ENCODE measurements at regions not wholly inside any gene's neighbourhood (a gene's known extent, or its start where the extent isn't known, plus 50 kb on each side); places are given as distances from the start of the nearest gene placed in this dataset.

DNA sequence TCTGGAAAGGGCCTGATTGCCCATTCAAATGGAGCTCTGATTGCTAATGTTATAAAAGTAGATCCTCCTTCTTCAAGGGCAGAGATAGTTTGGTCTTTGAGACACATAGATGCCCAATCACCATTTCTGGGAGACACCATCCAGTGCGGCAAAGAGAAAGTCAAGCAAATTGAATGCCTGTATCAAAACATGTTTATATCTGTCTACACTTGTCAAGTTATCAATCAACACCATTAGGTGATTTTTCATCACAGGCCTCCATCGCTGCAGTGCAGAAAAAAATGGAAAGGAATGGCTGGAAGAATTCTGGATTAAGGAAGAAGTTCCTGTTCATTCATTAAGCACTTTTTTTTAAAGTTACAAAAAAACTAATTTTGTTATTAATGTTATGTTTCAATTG, 54.8 kb upstream of the ZFP64 start:
- intact Hi-C loops (cut with micrococcal nuclease) = no loop called here
- H3K79me2 ChIP-seq (ENCODE audit: insufficient read depth, low read length) = no peaks in the 10 kb centered on the region
- H3K4me2 ChIP-seq (ENCODE audit: low read length) = no peak overlapping the region
- no peaks in the 10 kb centered on the region for H3K27me3 ChIP-seq (ENCODE audit: insufficient read depth, low read length)
- H3K4me1 ChIP-seq (ENCODE audit: control insufficient read depth in 1 of 2, insufficient read depth in 2 of 2, low read length in 2 of 2) = no peaks in the 10 kb centered on the region
- no peak for ATAC-seq
- ChIA-PET CTCF (no interaction called here), POLR2A (interaction anchor here (0.6 kb wide), 1 partner anchor 24 kb away, joined by 3 read pairs; no protein-coding TSS in a partner anchor), RAD21 (ENCODE audit: low non-redundant PET in 1 of 2, low total read pairs in 2 of 2, uncharacterized antibody in 2 of 2, unreplicated experiment in 2 of 2) (no interaction called here)
- no peak overlapping the region for H3K27ac ChIP-seq (ENCODE audit: low read depth, low read length)
- H3K9me2 ChIP-seq (ENCODE audit: insufficient read depth) = no peaks in the 10 kb centered on the region
- BruUV-seq (replicated peaks) = no TSS peak
- H3K4me3 ChIP-seq (replicated peaks in 1 of 2; ENCODE audit: low read depth in 1 of 2, low read length in 2 of 2) = no peak overlapping the region
- DNase-seq (ENCODE audit: low read depth, low spot score) = no peak
- no peak overlapping the region for H2AFZ ChIP-seq (ENCODE audit: low read depth, low read length, poor library complexity, severe bottlenecking)
- no peaks in the 10 kb centered on the region for H3K9me3 ChIP-seq (ENCODE audit: control insufficient read depth in 1 of 2, insufficient read depth in 1 of 2, low read depth in 1 of 2, low read length in 2 of 2)
- H3K9ac ChIP-seq (ENCODE audit: low read length) = no peak overlapping the region
- TF ChIP-seq ZNF274 (IDR thresholded peaks at IDR 0.05; ENCODE audit: low read depth, low read length) (no peak), CBX3 (IDR thresholded peaks at IDR 0.05; ENCODE audit: low read depth) (no peak), CEBPB (IDR thresholded peaks at IDR 0.05; ENCODE audit: low read depth) (no peak), ZFX (IDR thresholded peaks at IDR 0.05) (no peak), FOSL1 (IDR thresholded peaks at IDR 0.05; ENCODE audit: low read depth) (no peak)
- TF ChIP-seq, protein P1, sequence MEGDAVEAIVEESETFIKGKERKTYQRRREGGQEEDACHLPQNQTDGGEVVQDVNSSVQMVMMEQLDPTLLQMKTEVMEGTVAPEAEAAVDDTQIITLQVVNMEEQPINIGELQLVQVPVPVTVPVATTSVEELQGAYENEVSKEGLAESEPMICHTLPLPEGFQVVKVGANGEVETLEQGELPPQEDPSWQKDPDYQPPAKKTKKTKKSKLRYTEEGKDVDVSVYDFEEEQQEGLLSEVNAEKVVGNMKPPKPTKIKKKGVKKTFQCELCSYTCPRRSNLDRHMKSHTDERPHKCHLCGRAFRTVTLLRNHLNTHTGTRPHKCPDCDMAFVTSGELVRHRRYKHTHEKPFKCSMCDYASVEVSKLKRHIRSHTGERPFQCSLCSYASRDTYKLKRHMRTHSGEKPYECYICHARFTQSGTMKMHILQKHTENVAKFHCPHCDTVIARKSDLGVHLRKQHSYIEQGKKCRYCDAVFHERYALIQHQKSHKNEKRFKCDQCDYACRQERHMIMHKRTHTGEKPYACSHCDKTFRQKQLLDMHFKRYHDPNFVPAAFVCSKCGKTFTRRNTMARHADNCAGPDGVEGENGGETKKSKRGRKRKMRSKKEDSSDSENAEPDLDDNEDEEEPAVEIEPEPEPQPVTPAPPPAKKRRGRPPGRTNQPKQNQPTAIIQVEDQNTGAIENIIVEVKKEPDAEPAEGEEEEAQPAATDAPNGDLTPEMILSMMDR (IDR thresholded peaks at IDR 0.05 in 2 of 3, conservative IDR thresholded peaks at IDR 0.05 in 1 of 3; ENCODE audit: borderline replicate concordance in 1 of 3, insufficient read depth in 1 of 3, low read depth in 2 of 3, low read length in 2 of 3) = no peak
- H4K20me1 ChIP-seq (ENCODE audit: insufficient read depth) = no peaks in the 10 kb centered on the region
- no peaks in the 10 kb centered on the region for H3K36me3 ChIP-seq (ENCODE audit: control insufficient read depth in 1 of 2, insufficient read depth in 2 of 2, low read length in 2 of 2)

DNA sequence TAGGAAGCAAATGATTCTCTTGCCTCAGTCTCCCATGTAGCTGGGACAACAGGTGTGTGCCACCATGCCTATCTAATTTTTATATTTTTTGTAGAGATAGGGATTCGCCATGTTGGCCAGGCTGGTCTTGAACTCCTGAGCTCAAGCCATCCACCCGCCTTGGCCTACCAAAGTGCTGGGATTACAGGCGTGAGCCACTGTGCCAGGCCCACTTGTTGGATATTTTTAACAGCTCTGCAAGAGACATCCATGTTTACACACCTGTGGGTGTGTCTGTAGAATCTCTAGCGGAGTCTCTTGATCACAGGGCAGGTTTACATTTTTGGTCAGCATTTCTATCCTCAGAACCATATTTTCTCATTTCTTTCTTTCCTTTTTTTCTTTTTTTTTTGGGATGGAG, 53.1 kb upstream of the ZFP64 start:
- no peak for DNase-seq (ENCODE audit: low read depth, low spot score)
- intact Hi-C loops (cut with micrococcal nuclease) = loop anchor here (5.0 kb wide), 1 partner anchor 133 kb away; no protein-coding TSS in a partner anchor
- no peak for ATAC-seq
- TF ChIP-seq ZNF274 (IDR thresholded peaks at IDR 0.05; ENCODE audit: low read depth, low read length) (no peak), YY1 (IDR thresholded peaks at IDR 0.05; ENCODE audit: extremely low read depth, insufficient replicate concordance, low read depth, low read length) (no peak), FOSL1 (IDR thresholded peaks at IDR 0.05; ENCODE audit: low read depth) (no peak), EGR1 (IDR thresholded peaks at IDR 0.05; ENCODE audit: low read depth) (no peak), CEBPB (IDR thresholded peaks at IDR 0.05; ENCODE audit: low read depth) (no peak), EZH2 (IDR thresholded peaks at IDR 0.05) (no peak), RAD21 (IDR thresholded peaks at IDR 0.05; ENCODE audit: low read depth) (no peak), SP1 (IDR thresholded peaks at IDR 0.05; ENCODE audit: low read depth) (no peak), SIN3A (IDR thresholded peaks at IDR 0.05; ENCODE audit: low read depth) (no peak), CBX3 (IDR thresholded peaks at IDR 0.05; ENCODE audit: low read depth) (no peak), JUND (IDR thresholded peaks at IDR 0.05) (no peak), SRF (IDR thresholded peaks at IDR 0.05; ENCODE audit: low read depth) (no peak), TCF7L2 (IDR thresholded peaks at IDR 0.05; ENCODE audit: borderline replicate concordance, extremely low read depth, insufficient read depth, insufficient read length) (no peak), ZFX (IDR thresholded peaks at IDR 0.05) (no peak)
- TF ChIP-seq, protein P2, sequence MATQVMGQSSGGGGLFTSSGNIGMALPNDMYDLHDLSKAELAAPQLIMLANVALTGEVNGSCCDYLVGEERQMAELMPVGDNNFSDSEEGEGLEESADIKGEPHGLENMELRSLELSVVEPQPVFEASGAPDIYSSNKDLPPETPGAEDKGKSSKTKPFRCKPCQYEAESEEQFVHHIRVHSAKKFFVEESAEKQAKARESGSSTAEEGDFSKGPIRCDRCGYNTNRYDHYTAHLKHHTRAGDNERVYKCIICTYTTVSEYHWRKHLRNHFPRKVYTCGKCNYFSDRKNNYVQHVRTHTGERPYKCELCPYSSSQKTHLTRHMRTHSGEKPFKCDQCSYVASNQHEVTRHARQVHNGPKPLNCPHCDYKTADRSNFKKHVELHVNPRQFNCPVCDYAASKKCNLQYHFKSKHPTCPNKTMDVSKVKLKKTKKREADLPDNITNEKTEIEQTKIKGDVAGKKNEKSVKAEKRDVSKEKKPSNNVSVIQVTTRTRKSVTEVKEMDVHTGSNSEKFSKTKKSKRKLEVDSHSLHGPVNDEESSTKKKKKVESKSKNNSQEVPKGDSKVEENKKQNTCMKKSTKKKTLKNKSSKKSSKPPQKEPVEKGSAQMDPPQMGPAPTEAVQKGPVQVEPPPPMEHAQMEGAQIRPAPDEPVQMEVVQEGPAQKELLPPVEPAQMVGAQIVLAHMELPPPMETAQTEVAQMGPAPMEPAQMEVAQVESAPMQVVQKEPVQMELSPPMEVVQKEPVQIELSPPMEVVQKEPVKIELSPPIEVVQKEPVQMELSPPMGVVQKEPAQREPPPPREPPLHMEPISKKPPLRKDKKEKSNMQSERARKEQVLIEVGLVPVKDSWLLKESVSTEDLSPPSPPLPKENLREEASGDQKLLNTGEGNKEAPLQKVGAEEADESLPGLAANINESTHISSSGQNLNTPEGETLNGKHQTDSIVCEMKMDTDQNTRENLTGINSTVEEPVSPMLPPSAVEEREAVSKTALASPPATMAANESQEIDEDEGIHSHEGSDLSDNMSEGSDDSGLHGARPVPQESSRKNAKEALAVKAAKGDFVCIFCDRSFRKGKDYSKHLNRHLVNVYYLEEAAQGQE (IDR thresholded peaks at IDR 0.05; ENCODE audit: low read depth) = no peak

More for the DNA sequence above, 53.1 kb upstream of the ZFP64 start:
- Histone ChIP-seq H3K4me2 (ENCODE audit: low read length) (no peak overlapping the region), H2AFZ (ENCODE audit: low read depth, low read length, poor library complexity, severe bottlenecking) (no peak overlapping the region), H3K9ac (ENCODE audit: low read length) (no peak overlapping the region), H4K20me1 (ENCODE audit: insufficient read depth) (no peaks in the 10 kb centered on the region), H3K36me3 (ENCODE audit: control insufficient read depth in 1 of 2, insufficient read depth in 2 of 2, low read length in 2 of 2) (no peaks in the 10 kb centered on the region), H3K9me3 (ENCODE audit: control insufficient read depth in 1 of 2, insufficient read depth in 1 of 2, low read depth in 1 of 2, low read length in 2 of 2) (no peaks in the 10 kb centered on the region; a peak in 1 of 4 replicates), H3K4me1 (ENCODE audit: control insufficient read depth in 1 of 2, insufficient read depth in 2 of 2, low read length in 2 of 2) (no peaks in the 10 kb centered on the region), H3K9me2 (ENCODE audit: insufficient read depth) (no peaks in the 10 kb centered on the region), H3K79me2 (ENCODE audit: insufficient read depth, low read length) (no peaks in the 10 kb centered on the region), H3K27me3 (ENCODE audit: insufficient read depth, low read length) (no peaks in the 10 kb centered on the region), H3K4me3 (replicated peaks in 1 of 2; ENCODE audit: low read depth in 1 of 2, low read length in 2 of 2) (no peak overlapping the region), H3K27ac (ENCODE audit: low read depth, low read length) (no peak overlapping the region)
- ChIA-PET CTCF (no interaction called here), POLR2A (no interaction called here), RAD21 (ENCODE audit: low non-redundant PET in 1 of 2, low total read pairs in 2 of 2, uncharacterized antibody in 2 of 2, unreplicated experiment in 2 of 2) (no interaction called here)
- BruUV-seq (replicated peaks) = no TSS peak

Data from HCT116 (cell line).